ENCODE measurements at regions not wholly inside any gene's neighbourhood (a gene's known extent, or its start where the extent isn't known, plus 50 kb on each side); places are given as distances from the start of the nearest gene placed in this dataset.

DNA sequence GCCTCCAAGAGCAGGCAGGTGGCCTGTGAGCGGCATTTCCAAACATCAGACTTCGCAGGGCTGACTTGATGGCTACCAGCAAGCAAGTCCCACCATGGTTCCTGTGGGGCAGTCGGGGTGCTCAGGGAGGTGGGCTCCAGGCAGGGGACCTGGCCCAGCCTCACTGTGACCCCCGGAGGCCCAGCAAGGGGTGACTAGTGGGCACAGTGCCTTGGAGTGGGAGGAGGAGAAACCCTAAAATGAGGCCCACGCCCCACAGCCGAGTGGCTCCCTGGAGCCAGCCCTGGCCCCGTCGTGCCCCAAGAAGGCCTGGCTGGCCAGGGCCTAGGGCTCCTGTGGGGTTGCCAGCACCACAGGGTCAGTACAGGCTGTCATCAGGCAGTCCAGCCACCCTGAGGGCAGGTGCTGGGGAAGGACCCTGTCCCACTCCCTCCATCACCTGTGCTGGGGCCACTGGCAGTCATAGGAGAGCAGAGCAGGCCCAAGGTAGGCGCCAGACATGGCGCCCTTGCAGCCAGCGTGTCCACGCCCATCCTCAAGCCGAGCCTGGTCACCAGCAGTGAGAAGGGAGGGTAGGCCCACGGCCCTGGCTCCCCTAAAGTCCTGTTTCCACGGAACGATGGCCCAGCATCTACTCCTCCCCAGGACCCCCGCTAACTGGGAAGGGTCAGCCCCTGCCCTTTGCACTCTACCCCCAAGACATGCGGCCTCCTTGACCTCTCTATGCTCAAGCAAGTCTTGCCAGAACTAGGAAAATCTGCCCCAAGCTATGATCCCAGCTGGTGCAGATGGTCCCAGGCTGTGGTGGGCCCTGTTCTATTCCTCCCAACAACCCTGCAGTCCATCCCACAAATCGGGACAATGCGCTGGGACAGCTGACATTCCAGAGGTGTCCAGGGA lies 144.2 kb upstream of the C14orf180 start:
- TF ChIP-seq, protein P1, sequence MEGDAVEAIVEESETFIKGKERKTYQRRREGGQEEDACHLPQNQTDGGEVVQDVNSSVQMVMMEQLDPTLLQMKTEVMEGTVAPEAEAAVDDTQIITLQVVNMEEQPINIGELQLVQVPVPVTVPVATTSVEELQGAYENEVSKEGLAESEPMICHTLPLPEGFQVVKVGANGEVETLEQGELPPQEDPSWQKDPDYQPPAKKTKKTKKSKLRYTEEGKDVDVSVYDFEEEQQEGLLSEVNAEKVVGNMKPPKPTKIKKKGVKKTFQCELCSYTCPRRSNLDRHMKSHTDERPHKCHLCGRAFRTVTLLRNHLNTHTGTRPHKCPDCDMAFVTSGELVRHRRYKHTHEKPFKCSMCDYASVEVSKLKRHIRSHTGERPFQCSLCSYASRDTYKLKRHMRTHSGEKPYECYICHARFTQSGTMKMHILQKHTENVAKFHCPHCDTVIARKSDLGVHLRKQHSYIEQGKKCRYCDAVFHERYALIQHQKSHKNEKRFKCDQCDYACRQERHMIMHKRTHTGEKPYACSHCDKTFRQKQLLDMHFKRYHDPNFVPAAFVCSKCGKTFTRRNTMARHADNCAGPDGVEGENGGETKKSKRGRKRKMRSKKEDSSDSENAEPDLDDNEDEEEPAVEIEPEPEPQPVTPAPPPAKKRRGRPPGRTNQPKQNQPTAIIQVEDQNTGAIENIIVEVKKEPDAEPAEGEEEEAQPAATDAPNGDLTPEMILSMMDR (IDR thresholded peaks at IDR 0.05; ENCODE audit: extremely low read depth, missing control alignments): no peak
- DNase-seq (ENCODE audit: low spot score): no peak

DNA sequence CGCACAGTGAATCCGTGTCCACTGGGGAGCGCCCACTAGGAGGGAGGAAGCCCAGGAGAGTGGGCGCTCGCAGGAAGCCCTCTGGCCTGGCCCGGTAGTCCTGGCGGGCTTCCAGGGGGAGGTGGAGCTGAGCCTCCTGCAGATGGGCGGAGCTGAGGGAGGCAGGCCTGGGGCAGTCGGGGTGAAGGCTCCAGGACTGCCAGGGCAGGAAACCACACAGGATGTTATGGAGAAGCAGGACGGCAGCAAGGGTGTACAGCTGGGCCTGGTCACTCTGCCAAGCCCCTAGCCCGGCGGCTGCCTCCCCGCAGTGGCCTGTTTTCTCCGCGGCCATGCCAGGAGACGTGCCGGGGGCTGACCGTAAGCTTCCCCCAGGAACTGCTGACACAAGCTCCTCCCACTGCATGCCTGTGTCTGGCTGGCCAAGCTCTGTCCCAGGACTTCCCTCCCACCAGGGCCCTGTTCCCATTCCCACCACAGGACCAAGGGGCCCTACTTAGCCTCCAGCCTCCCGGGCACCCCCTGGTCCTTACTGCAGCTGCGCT lies 143.4 kb upstream of the C14orf180 start:
- DNase-seq (ENCODE audit: low spot score): peak; percentile 29
- TF ChIP-seq, protein P1 (IDR thresholded peaks at IDR 0.05; ENCODE audit: extremely low read depth, missing control alignments): no peak

DNA sequence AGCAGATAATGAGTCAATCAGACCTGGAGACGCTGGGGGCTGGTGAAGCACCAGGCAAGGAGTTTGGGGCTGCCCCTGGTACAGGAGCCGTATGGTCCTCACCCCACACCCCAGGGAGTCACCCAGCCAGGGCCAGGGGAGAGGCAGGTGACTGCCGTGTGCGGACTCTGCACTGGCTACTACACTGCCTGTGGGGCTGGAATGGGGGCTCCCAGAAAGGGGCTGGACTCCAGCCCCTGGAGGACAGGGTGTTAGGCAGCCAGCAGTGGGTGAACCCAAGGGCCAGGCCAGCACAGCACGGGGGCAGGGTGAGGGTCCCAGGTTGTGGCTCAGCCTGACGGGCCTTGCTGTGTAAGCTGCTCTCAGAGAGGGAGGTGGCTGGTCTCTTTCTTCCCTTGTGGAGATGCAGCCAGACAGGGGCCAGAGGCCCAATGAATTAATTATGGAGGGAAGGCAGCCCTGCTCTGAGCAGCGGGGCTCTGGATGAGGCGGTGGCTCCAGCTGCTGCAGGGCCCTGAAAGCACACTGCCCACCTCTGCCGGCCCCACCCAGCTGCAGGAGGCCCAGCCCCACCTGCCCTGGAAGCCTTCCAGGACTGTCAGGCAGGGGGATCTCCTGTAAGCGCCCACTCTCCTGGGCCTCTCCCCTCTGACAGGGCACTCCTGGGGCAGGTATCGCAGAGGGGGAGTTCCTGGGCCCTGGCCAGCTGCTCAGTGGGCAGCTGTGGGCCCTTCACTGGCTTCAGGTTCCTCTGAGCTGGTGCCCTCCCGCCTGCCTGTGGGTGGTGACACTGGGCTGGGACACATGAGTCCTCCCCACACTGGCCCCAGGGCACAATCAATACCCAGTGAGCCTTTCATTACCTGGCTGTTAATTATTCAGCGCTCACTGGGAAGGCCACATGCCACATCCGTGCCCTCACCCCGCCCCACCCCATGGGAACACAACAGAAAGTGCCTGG lies 142.5 kb upstream of the C14orf180 start:
- TF ChIP-seq, protein P1 (IDR thresholded peaks at IDR 0.05; ENCODE audit: extremely low read depth, missing control alignments): no peak
- no peak for DNase-seq (ENCODE audit: low spot score)

DNA sequence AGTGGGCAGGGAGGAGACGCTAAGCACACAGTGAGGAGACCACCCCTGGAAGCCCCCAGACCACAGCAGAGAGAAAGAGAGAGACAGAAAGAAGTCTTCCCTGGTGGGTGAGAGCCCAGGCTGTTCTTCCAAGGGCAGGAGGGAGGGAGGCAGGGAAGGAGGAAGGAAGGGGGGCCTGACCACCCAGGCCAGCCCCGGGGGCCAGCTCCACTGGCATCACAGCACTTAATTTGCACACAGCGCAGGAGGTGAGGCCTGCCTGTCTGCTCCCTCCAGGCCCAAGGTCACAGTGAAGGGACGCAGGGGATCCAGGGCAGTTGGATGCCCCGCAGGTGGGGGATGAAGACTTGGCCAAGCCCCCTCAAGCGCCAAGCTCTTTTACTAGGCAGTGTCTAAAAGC lies 141.9 kb upstream of the C14orf180 start:
- no peak for DNase-seq (ENCODE audit: low spot score)
- TF ChIP-seq, protein P1 (IDR thresholded peaks at IDR 0.05; ENCODE audit: extremely low read depth, missing control alignments): no peak

DNA sequence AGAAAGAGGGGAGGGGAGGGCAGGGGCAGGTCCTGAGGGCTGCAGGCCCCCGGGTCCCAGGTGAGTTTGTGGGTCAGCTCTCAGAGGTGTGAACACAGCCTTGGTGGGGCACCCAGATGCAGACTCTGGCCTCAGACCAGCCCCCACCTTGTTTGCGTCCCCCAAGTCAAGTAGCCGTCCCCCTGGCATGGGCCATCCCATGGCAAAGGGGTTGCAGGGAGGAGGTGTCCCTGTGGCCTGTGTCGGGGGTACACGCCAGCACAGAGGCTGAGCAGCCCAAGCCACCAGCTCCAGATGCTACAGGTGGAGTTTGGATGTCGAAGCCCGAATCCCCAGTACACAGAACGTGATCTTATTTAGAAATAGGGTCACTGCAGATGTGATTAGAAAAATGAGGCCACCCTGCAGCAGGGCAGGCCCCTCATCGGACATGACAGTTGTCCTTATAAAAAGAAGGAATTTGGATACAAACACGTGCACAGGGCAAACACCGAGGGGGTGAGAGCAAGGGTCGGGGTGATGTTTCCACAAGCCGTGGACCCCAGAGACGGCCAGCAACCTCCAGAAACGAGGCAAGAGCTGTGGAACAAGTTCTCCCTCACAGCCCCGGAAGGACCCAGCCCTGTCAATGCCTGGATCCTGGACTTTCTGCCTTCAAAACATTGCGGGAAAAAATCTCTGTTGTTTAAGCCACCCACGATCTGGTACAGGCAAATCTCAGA lies 141.2 kb upstream of the C14orf180 start:
- DNase-seq (ENCODE audit: low spot score): no peak
- TF ChIP-seq, protein P1 (IDR thresholded peaks at IDR 0.05; ENCODE audit: extremely low read depth, missing control alignments): no peak

DNA sequence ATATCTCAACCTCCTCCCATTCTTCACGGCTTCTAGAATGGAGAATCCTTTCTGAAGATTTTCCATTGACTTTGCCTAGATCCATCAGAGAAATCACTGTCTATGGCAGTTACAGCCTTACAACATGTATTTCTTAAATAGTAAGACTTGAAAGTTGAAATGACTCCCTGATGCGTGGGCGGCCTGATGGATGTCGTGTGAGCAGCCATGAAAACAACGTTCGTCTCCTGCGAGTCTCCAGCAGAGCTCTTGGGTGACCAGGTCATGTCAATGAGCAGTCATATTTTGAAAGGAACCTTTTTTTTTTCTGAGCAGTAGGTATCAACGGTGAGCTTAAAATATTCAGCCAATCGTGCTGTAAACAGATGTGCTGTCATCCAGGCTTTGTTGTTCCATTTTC lies 139.9 kb upstream of the C14orf180 start:
- TF ChIP-seq, protein P1 (IDR thresholded peaks at IDR 0.05; ENCODE audit: extremely low read depth, missing control alignments): no peak
- DNase-seq (ENCODE audit: low spot score): no peak

Measured in GM20000 (cell line).